ENCODE measurements at regions not wholly inside any gene's neighbourhood (a gene's known extent, or its start where the extent isn't known, plus 50 kb on each side); places are given as distances from the start of the nearest gene placed in this dataset.

GRCh38 chr12:115017346-115017745 lies 333.4 kb upstream of the TBX3 start:
- no peak for DNase-seq (ENCODE audit: low read depth)

GRCh38 chr12:115013236-115013981 lies 329.4 kb upstream of the TBX3 start:
- no peak for DNase-seq (ENCODE audit: low read depth)

- DNase-seq (ENCODE audit: low read depth): no peak
These were observed 328.9 kb upstream of the TBX3 start for GRCh38 chr12:115012861-115013235.

- no peak for DNase-seq (ENCODE audit: low read depth)
These were observed 327.7 kb upstream of the TBX3 start for GRCh38 chr12:115011703-115012102.

GRCh38 chr12:115010324-115010995 lies 326.5 kb upstream of the TBX3 start:
- DNase-seq (ENCODE audit: low read depth): no peak

- no peak for DNase-seq (ENCODE audit: low read depth)
These were observed 325.0 kb upstream of the TBX3 start for GRCh38 chr12:115008929-115009328.

- DNase-seq (ENCODE audit: low read depth): no peak
These were observed 320.6 kb upstream of the TBX3 start for GRCh38 chr12:115004470-115005146.

- DNase-seq (ENCODE audit: low read depth): no peak
These were observed 318.5 kb upstream of the TBX3 start for GRCh38 chr12:115002434-115002833.

- DNase-seq (ENCODE audit: low read depth): no peak
These were observed 317.7 kb upstream of the TBX3 start for GRCh38 chr12:115001571-115002180.

- DNase-seq (ENCODE audit: low read depth): peak; percentile 18
These were observed 316.1 kb upstream of the TBX3 start for GRCh38 chr12:115000038-115000437.

GRCh38 chr12:114998750-114999128 lies 314.8 kb upstream of the TBX3 start:
- no peak for DNase-seq (ENCODE audit: low read depth)

GRCh38 chr12:114998118-114998749 lies 314.3 kb upstream of the TBX3 start:
- DNase-seq (ENCODE audit: low read depth): no peak

- DNase-seq (ENCODE audit: low read depth): no peak
These were observed 312.4 kb upstream of the TBX3 start for GRCh38 chr12:114996382-114996781.

- DNase-seq (ENCODE audit: low read depth): peak; percentile 24
These were observed 311.9 kb upstream of the TBX3 start for GRCh38 chr12:114995891-114996290.

- DNase-seq (ENCODE audit: low read depth): no peak
These were observed 309.2 kb upstream of the TBX3 start for GRCh38 chr12:114993165-114993564.

GRCh38 chr12:114992443-114992842 lies 308.5 kb upstream of the TBX3 start:
- no peak for DNase-seq (ENCODE audit: low read depth)

GRCh38 chr12:114990381-114990780 lies 306.4 kb upstream of the TBX3 start:
- no peak for DNase-seq (ENCODE audit: low read depth)

GRCh38 chr12:114986849-114987248 lies 302.9 kb upstream of the TBX3 start:
- DNase-seq (ENCODE audit: low read depth): no peak

- DNase-seq (ENCODE audit: low read depth): no peak
These were observed 302.3 kb upstream of the TBX3 start for GRCh38 chr12:114986178-114986714.

GRCh38 chr12:114984634-114985061 lies 300.7 kb upstream of the TBX3 start:
- DNase-seq (ENCODE audit: low read depth): no peak

GRCh38 chr12:114982760-114983159 lies 298.8 kb upstream of the TBX3 start:
- DNase-seq (ENCODE audit: low read depth): no peak

- no peak for DNase-seq (ENCODE audit: low read depth)
These were observed 297.1 kb upstream of the TBX3 start for GRCh38 chr12:114981036-114981435.

Data from non-pigmented ciliary epithelial cell (primary cell).